HCT116 (cell line): ENCODE measurements at regions not wholly inside any gene's neighbourhood (a gene's known extent, or its start where the extent isn't known, plus 50 kb on each side); places are given as distances from the start of the nearest gene placed in this dataset.

Experiments
- ATAC-seq: fragments of 200-7000 bp; cut with Tn5 transposase; 2 replicates; pipeline ENCODE4 v1.9.1; 2020; ENCODE audit warnings: mild to moderate bottlenecking, moderate library complexity
- BruUV-seq: library from RNA; stranded (reverse); fragments of 400-500 nt; replicated peaks from 2 replicates; lab custom pipeline; 2021; lab: Mats Ljungman, UMichigan
- CTCF ChIA-PET: fragments of 300-600 bp; sonication (Branson Sonifier 250); formaldehyde crosslinking; loops from one replicate; lab custom pipeline; 2021; ENCODE audit warnings: antibody characterized with exemption; lab: Charles Lee
- POLR2A ChIA-PET: fragments of 300-600, 350-600 bp; sonication (Branson Sonifier 250); formaldehyde crosslinking; loops from one replicate; lab custom pipeline; 2021; ENCODE audit warnings: antibody characterized with exemption; lab: Charles Lee
- RAD21 ChIA-PET, 2 experiments: fragments of 300-600 bp; sonication (Branson Sonifier 250); formaldehyde crosslinking; loops; one replicate each; lab custom pipeline; 2023; ENCODE audit warnings: low total read pairs in 2 of 2; ENCODE audit not compliant: uncharacterized antibody in 2 of 2, unreplicated experiment in 2 of 2, low non-redundant PET in 1 of 2; lab: Charles Lee
- DNase-seq: peaks from one replicate; pipeline ENCODE4 v3.0.0-alpha.2; 2010; ENCODE audit warnings: low read depth, low spot score
- H2AFZ ChIP-seq: fragments of 200-600 bp; shearing (Covaris generic), sonication (generic); 2 replicates; pipeline ENCODE4 v1.6.1; 2017; ENCODE audit warnings: low read depth, mixed run types, mixed read lengths, antibody characterized with exemption, low read length; ENCODE audit not compliant: poor library complexity, severe bottlenecking
- H3K27ac ChIP-seq: 2 replicates; pipeline ENCODE4 v1.5.1; 2012; ENCODE audit warnings: low read depth, low read length
- H3K27me3 ChIP-seq: fragments of 200-600 bp; sonication (generic); 2 replicates; pipeline ENCODE4 v1.6.1; 2016; ENCODE audit warnings: mixed run types, low read length, mixed read lengths; ENCODE audit not compliant: insufficient read depth
- H3K36me3 ChIP-seq, 2 experiments: fragments of 200-500 bp in 1 of 2; fragments of 200-600 bp in 1 of 2; sonication (Bioruptor generic) in 1 of 2; sonication (generic) in 1 of 2; 2 replicates each; pipeline versions ENCODE4 v1.5.1 to v1.6.1; 2014 to 2016; ENCODE audit warnings: low read length in 2 of 2, inconsistent platforms in 1 of 2, mixed read lengths in 1 of 2, mixed run types in 1 of 2; ENCODE audit not compliant: insufficient read depth in 2 of 2, control insufficient read depth in 1 of 2
- H3K4me1 ChIP-seq, 2 experiments: fragments of 200-600 bp in 1 of 2; sonication (generic) in 1 of 2; 2 replicates each; pipeline versions ENCODE4 v1.5.1 to v1.6.1; 2012 to 2017; ENCODE audit warnings: low read length in 2 of 2, inconsistent platforms in 1 of 2, mild to moderate bottlenecking in 1 of 2, mixed read lengths in 1 of 2, mixed run types in 1 of 2, moderate library complexity in 1 of 2; ENCODE audit not compliant: insufficient read depth in 2 of 2, control insufficient read depth in 1 of 2
- H3K4me2 ChIP-seq: fragments of 200-600 bp; sonication (generic); 2 replicates; pipeline ENCODE4 v1.6.1; 2017; ENCODE audit warnings: mixed run types, low read length, mixed read lengths
- H3K4me3 ChIP-seq, 2 experiments: fragments of 200-600 bp in 1 of 2; sonication (generic) in 1 of 2; replicated peaks in 1 of 2; 2 replicates each; pipeline ENCODE4 v1.5.1; 2011 to 2016; ENCODE audit warnings: low read length in 2 of 2, control low read depth in 1 of 2, low read depth in 1 of 2, mild to moderate bottlenecking in 1 of 2, mixed read lengths in 1 of 2, mixed run types in 1 of 2
- H3K79me2 ChIP-seq: fragments of 200-600 bp; sonication (generic); 2 replicates; pipeline ENCODE4 v1.6.1; 2017; ENCODE audit warnings: mild to moderate bottlenecking, mixed run types, low read length, moderate library complexity, mixed read lengths; ENCODE audit not compliant: insufficient read depth
- H3K9ac ChIP-seq: fragments of 200-600 bp; sonication (generic); 2 replicates; pipeline ENCODE4 v1.6.1; 2016; ENCODE audit warnings: low read length, mixed read lengths
- H3K9me2 ChIP-seq: fragments of 200-600 bp; sonication (generic), shearing (Covaris generic); 2 replicates; pipeline ENCODE4 v1.6.1; 2017; ENCODE audit warnings: mixed run types, mild to moderate bottlenecking, moderate library complexity; ENCODE audit not compliant: insufficient read depth
- H3K9me3 ChIP-seq, 2 experiments: fragments of 200-500 bp in 1 of 2; fragments of 200-600 bp in 1 of 2; sonication (Bioruptor generic) in 1 of 2; sonication (generic) in 1 of 2; 2 replicates each; pipeline ENCODE4 v1.6.1; 2014 to 2017; ENCODE audit warnings: low read length in 2 of 2, mixed read lengths in 2 of 2, inconsistent platforms in 1 of 2, low read depth in 1 of 2, mild to moderate bottlenecking in 1 of 2, mixed run types in 1 of 2, moderate library complexity in 1 of 2; ENCODE audit not compliant: control insufficient read depth in 1 of 2, insufficient read depth in 1 of 2
- H4K20me1 ChIP-seq: fragments of 200-600 bp; sonication (generic), shearing (Covaris generic); 2 replicates; pipeline ENCODE4 v1.6.1; 2017; ENCODE audit warnings: mixed run types, mild to moderate bottlenecking, moderate library complexity; ENCODE audit not compliant: insufficient read depth
- CBX3 ChIP-seq: IDR thresholded peaks from 2 replicates; pipeline ENCODE4 v1.6.1; 2012; ENCODE audit warnings: low read depth
- CEBPB ChIP-seq: IDR thresholded peaks from 2 replicates; pipeline ENCODE4 v1.6.1; 2012; ENCODE audit warnings: low read depth
- EGR1 ChIP-seq: IDR thresholded peaks from 2 replicates; pipeline ENCODE4 v1.6.1; 2012; ENCODE audit warnings: low read depth
- ELF1 ChIP-seq: IDR thresholded peaks from 2 replicates; pipeline ENCODE4 v1.6.1; 2012; ENCODE audit warnings: low read depth, borderline replicate concordance
- FOSL1 ChIP-seq: IDR thresholded peaks from 2 replicates; pipeline ENCODE4 v1.6.1; 2012; ENCODE audit warnings: low read depth
- POLR2AphosphoS5 ChIP-seq: IDR thresholded peaks from 2 replicates; pipeline ENCODE4 v1.6.1; 2011; ENCODE audit warnings: mild to moderate bottlenecking, low read depth, low read length, moderate library complexity
- SIN3A ChIP-seq: IDR thresholded peaks from 2 replicates; pipeline ENCODE4 v1.6.1; 2012; ENCODE audit warnings: low read depth
- SP1 ChIP-seq: IDR thresholded peaks from 2 replicates; pipeline ENCODE4 v1.6.1; 2012; ENCODE audit warnings: low read depth
- TCF7L2 ChIP-seq: IDR thresholded peaks from 2 replicates; pipeline ENCODE4 v1.7.0; 2011; ENCODE audit warnings: borderline replicate concordance, inconsistent platforms; ENCODE audit not compliant: insufficient read depth, insufficient read length; ENCODE audit errors: extremely low read depth
- YY1 ChIP-seq: IDR thresholded peaks from 2 replicates; pipeline ENCODE4 v1.6.1; 2011; ENCODE audit warnings: low read length, low read depth, moderate library complexity, mild to moderate bottlenecking; ENCODE audit not compliant: insufficient replicate concordance; ENCODE audit errors: extremely low read depth
- intact Hi-C: fragments of 100-400 bp; cut with micrococcal nuclease; formaldehyde crosslinking; loops from 2 replicates; pipeline ENCODE4 v1.10.0; 2022
- TF ChIP-seq, protein P1 (sequence below), 3 experiments: fragments of 200-600 bp in 1 of 3; sonication (generic) in 1 of 3; IDR thresholded peaks in 2 of 3; conservative IDR thresholded peaks in 1 of 3; 2 replicates each; pipeline ENCODE4 v1.5.1; 2012 to 2017; ENCODE audit warnings: low read depth in 2 of 3, low read length in 2 of 3, antibody characterized with exemption in 1 of 3, borderline replicate concordance in 1 of 3, control low read depth in 1 of 3, mild to moderate bottlenecking in 1 of 3, mixed read lengths in 1 of 3, mixed run types in 1 of 3, moderate library complexity in 1 of 3; ENCODE audit not compliant: insufficient read depth in 1 of 3
- TF ChIP-seq, protein P2 (sequence below): IDR thresholded peaks from 2 replicates; pipeline ENCODE4 v1.6.1; 2012

DNA sequence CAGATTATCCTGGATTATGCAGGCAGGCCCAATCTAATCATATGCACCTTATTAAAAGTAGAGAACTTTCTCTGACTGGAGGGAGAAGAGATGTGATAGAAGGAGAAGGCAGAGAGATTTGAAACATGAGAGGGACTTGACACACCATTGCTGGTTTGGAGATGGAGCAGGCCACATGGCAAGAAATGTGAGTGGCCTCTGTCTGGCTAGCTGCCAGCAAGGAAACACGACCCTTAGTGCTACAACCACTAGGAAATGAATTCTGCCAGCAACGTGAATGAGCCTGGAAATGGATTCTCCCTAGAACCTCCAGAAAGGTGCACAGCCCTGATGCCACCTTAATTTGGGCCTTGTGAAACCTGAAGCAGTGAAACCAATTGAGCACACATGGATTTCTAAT lies 79.5 kb upstream of the MBNL3 start:
- ChIA-PET POLR2A (no interaction called here), CTCF (no interaction called here), RAD21 (no interaction called here)
- Histone ChIP-seq H3K4me2 (no peak overlapping the region), H3K9ac (no peak overlapping the region), H3K4me3 (no peak overlapping the region), H3K36me3 (no peaks in the 10 kb centered on the region), H3K9me3 (no peaks in the 10 kb centered on the region), H3K4me1 (no peaks in the 10 kb centered on the region), H3K9me2 (no peaks in the 10 kb centered on the region), H3K27ac (no peak overlapping the region), H3K27me3 (0 out of 2 replicates have a peak, but pooled peaks cover 3% of the 10 kb centered on the region), H4K20me1 (no peaks in the 10 kb centered on the region), H3K79me2 (no peaks in the 10 kb centered on the region), H2AFZ (no peak overlapping the region)
- no peak for DNase-seq
- intact Hi-C loops, result no loop called here
- no TSS peak for BruUV-seq
- ATAC-seq, result no peak
- no peak for TF ChIP-seq SP1
- TF ChIP-seq EGR1, result no peak
- TF ChIP-seq CBX3, result no peak
- TF ChIP-seq CEBPB, result no peak
- TF ChIP-seq YY1, result no peak
- no peak for TF ChIP-seq ELF1
- no peak for TF ChIP-seq FOSL1
- no peak for TF ChIP-seq POLR2AphosphoS5
- no peak for TF ChIP-seq TCF7L2
- TF ChIP-seq, protein P1, sequence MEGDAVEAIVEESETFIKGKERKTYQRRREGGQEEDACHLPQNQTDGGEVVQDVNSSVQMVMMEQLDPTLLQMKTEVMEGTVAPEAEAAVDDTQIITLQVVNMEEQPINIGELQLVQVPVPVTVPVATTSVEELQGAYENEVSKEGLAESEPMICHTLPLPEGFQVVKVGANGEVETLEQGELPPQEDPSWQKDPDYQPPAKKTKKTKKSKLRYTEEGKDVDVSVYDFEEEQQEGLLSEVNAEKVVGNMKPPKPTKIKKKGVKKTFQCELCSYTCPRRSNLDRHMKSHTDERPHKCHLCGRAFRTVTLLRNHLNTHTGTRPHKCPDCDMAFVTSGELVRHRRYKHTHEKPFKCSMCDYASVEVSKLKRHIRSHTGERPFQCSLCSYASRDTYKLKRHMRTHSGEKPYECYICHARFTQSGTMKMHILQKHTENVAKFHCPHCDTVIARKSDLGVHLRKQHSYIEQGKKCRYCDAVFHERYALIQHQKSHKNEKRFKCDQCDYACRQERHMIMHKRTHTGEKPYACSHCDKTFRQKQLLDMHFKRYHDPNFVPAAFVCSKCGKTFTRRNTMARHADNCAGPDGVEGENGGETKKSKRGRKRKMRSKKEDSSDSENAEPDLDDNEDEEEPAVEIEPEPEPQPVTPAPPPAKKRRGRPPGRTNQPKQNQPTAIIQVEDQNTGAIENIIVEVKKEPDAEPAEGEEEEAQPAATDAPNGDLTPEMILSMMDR (IDR thresholded peaks at IDR 0.05 in 2 of 3, conservative IDR thresholded peaks at IDR 0.05 in 1 of 3; ENCODE audit: borderline replicate concordance in 1 of 3, insufficient read depth in 1 of 3, low read depth in 2 of 3, low read length in 2 of 3), result no peak
- TF ChIP-seq, protein P2, sequence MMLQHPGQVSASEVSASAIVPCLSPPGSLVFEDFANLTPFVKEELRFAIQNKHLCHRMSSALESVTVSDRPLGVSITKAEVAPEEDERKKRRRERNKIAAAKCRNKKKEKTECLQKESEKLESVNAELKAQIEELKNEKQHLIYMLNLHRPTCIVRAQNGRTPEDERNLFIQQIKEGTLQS, result no peak
- TF ChIP-seq SIN3A, result no peak
